Gastroesophageal sphincter (tissue), 4 donors: ENCODE measurements at regions not wholly inside any gene's neighbourhood (a gene's known extent, or its start where the extent isn't known, plus 50 kb on each side); places are given as distances from the start of the nearest gene placed in this dataset.

Experiments
- ATAC-seq: fragments of 150-250 bp; one replicate; pipeline ENCODE4 v1.9.1; 2016; ENCODE audit warnings: mild to moderate bottlenecking, moderate library complexity
- H3K27ac ChIP-seq, 4 donors: fragments of 200-600 bp; sonication (generic) in 3 of 4; 1 replicate in 3 of 4; 2 replicates in 1 of 4; pipeline ENCODE4 v1.5.1; 2016 to 2019
- H3K27me3 ChIP-seq: fragments of 200-600 bp; sonication (generic); one replicate; pipeline ENCODE4 v1.5.1; 2019
- H3K36me3 ChIP-seq, 2 donors: fragments of 200-600 bp; sonication (generic); one replicate each; pipeline ENCODE4 v1.5.1; 2019; ENCODE audit warnings: control low read depth in 1 of 2
- H3K4me1 ChIP-seq, 3 donors: fragments of 200-600 bp; sonication (generic); 1 replicate in 2 of 3; 2 replicates in 1 of 3; pipeline ENCODE4 v1.5.1; 2016 to 2019; ENCODE audit warnings: control low read depth in 2 of 3
- H3K4me3 ChIP-seq, 2 donors: fragments of 200-600 bp; sonication (generic); one replicate each; pipeline ENCODE4 v1.5.1; 2019; ENCODE audit warnings: mild to moderate bottlenecking in 1 of 2, moderate library complexity in 1 of 2
- H3K9me3 ChIP-seq, 3 donors: fragments of 200-600 bp; sonication (generic); one replicate each; pipeline ENCODE4 v1.5.1; 2017 to 2019; ENCODE audit warnings: control low read depth in 2 of 3
- CTCF ChIP-seq, 4 experiments: fragments of 200-600 bp in 2 of 4; fragments of 450-650 bp in 2 of 4; sonication (generic) in 1 of 4; IDR thresholded peaks; one replicate each; pipeline ENCODE4 v1.5.1; 2017 to 2019; ENCODE audit warnings: antibody characterized with exemption in 4 of 4, mild to moderate bottlenecking in 2 of 4, moderate library complexity in 2 of 4
- EP300 ChIP-seq: sonication (generic); formaldehyde crosslinking; IDR thresholded peaks from one replicate; pipeline ENCODE4 v1.6.1; 2017; ENCODE audit warnings: antibody characterized with exemption, mild to moderate bottlenecking
- POLR2A ChIP-seq, 2 donors: fragments of 450-650 bp; IDR thresholded peaks; one replicate each; pipeline ENCODE4 v1.6.1; 2017; ENCODE audit warnings: antibody characterized with exemption in 2 of 2, mild to moderate bottlenecking in 2 of 2, moderate library complexity in 1 of 2
- POLR2AphosphoS5 ChIP-seq: sonication (generic); formaldehyde crosslinking; IDR thresholded peaks from one replicate; pipeline ENCODE4 v1.6.1; 2017; ENCODE audit warnings: antibody characterized with exemption
- WGBS, 2 donors: methylation state at CpG; one replicate each; pipeline ENCODE4 v1.1.5; 2018; ENCODE audit warnings: low coverage in 1 of 2; 5-methylcytosine and 5-hydroxymethylcytosine counted together

GRCh38 chr14:40762685-40763084, 844.0 kb upstream of the LRFN5 start:
- 60 to 70% methylated on average over 1 of the region's 1 CpG for WGBS, 2 donors

GRCh38 chr14:40762177-40762576, 844.5 kb upstream of the LRFN5 start:
- no peaks in the 10 kb centered on the region for H3K27me3 ChIP-seq

More at GRCh38 chr14:40762685-40763084, 844.0 kb upstream of the LRFN5 start:
- no peak for TF ChIP-seq POLR2A (IDR thresholded peaks at IDR 0.05)
- no peak for TF ChIP-seq CTCF (IDR thresholded peaks at IDR 0.05)
- no peak for TF ChIP-seq EP300
- no peak for TF ChIP-seq POLR2AphosphoS5
- H3K27ac ChIP-seq = no peak overlapping the region
- H3K4me1 ChIP-seq = no peaks in the 10 kb centered on the region
- H3K36me3 ChIP-seq = no peaks in the 10 kb centered on the region
- H3K27me3 ChIP-seq = no peaks in the 10 kb centered on the region
- ATAC-seq = no peak
- H3K4me3 ChIP-seq = no peak overlapping the region
- no peaks in the 10 kb centered on the region for H3K9me3 ChIP-seq

DNA sequence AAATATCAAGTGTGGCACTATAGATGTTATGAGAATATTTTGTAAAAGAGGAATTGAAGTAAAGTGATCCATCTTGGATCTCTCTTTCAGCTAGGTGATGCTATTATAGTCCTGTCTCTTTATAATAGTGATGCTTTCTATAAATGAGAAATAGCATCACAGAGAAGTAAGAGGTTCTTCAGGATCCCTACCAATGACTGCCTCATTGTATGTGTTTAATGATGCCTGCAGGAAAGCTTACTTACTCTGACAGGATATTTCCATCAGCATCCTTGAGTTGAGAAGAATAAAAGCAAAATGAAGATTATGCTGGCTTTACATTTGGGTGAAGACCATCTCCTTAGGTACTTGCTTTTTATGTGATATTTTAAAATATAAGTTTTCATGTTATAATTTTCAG, 846.0 kb upstream of the LRFN5 start:
- Histone ChIP-seq H3K9me3 (peaks cover 0 to 6% (median 0%) of the 10 kb centered on the region in 3 donors), H3K4me1 (no peaks in the 10 kb centered on the region), H3K36me3 (no peaks in the 10 kb centered on the region), H3K27me3 (no peaks in the 10 kb centered on the region), H3K27ac (no peak overlapping the region), H3K4me3 (no peak overlapping the region)
- TF ChIP-seq POLR2A (IDR thresholded peaks at IDR 0.05) (no peak), EP300 (no peak), CTCF (IDR thresholded peaks at IDR 0.05) (no peak), POLR2AphosphoS5 (no peak)
- ATAC-seq = no peak

More at GRCh38 chr14:40762177-40762576, 844.5 kb upstream of the LRFN5 start:
- no peak for ATAC-seq
- Histone ChIP-seq H3K36me3 (no peaks in the 10 kb centered on the region), H3K27ac (no peak overlapping the region), H3K4me3 (no peak overlapping the region), H3K9me3 (no peaks in the 10 kb centered on the region), H3K4me1 (no peaks in the 10 kb centered on the region)
- 71 to 80% methylated on average over 1 to 2 of the region's 2 CpGs for WGBS, 2 donors
- TF ChIP-seq POLR2AphosphoS5 (no peak), CTCF (IDR thresholded peaks at IDR 0.05) (no peak), EP300 (no peak), POLR2A (IDR thresholded peaks at IDR 0.05) (no peak)

DNA sequence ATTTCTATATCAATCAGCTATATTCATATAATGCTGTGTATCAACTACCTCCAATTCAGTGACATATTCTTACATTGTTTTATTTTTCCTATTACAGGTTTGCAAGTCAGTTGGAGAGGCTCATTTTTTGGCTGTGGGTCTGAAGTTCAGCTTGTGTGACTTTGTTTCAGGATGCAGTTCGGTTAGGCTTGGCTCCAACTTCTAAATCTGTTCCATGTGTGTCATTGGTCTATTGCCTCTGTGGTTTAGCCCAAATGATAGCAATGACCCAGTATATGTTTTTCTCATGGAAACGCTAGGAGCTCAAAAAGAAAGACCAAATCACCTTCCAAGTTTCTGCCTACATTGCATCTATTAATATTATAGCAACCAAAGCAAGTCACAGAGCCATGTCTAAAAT, 848.6 kb upstream of the LRFN5 start:
- Histone ChIP-seq H3K27ac (no peak overlapping the region), H3K4me3 (no peak overlapping the region), H3K9me3 (peaks cover 0 to 18% (median 0%) of the 10 kb centered on the region in 3 donors), H3K36me3 (no peaks in the 10 kb centered on the region), H3K4me1 (no peaks in the 10 kb centered on the region), H3K27me3 (no peaks in the 10 kb centered on the region)
- ATAC-seq = no peak
- 21 to 60% methylated on average over 2 of the region's 2 CpGs for WGBS, 2 donors
- no peak for TF ChIP-seq CTCF (IDR thresholded peaks at IDR 0.05)
- no peak for TF ChIP-seq POLR2A (IDR thresholded peaks at IDR 0.05)
- no peak for TF ChIP-seq EP300
- no peak for TF ChIP-seq POLR2AphosphoS5

DNA sequence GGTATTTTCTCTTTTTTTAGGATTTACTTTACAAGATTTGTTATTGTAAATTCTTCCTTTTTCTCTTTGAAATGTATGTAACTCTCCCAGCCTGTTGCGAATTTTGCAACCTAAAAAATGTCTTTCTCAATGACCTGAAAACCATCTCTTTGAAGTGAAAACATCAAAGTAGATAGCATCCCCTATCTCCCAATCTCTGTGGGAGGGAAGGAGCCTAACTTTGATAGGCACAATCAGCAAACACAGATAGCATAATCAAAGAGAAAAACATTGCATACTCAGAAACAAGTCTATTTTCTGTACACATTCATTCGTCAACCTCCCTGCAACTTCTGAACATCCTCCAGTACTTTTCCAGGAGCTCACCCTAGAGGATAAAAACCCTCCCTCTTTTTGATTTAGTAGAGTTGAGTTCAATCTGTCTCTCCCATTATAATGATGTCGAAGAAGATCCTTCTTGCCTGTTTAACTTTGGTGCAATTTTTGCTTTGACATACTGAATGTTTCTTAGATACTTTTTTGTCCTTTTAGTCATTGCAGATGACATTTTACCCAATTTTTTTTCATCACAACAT, 849.2 kb upstream of the LRFN5 start:
- Histone ChIP-seq H3K36me3 (no peaks in the 10 kb centered on the region), H3K4me3 (no peak overlapping the region), H3K27me3 (no peaks in the 10 kb centered on the region), H3K4me1 (no peaks in the 10 kb centered on the region), H3K9me3 (peaks cover 0 to 18% (median 0%) of the 10 kb centered on the region in 3 donors), H3K27ac (no peak overlapping the region)
- ATAC-seq = no peak
- TF ChIP-seq POLR2A (IDR thresholded peaks at IDR 0.05) (no peak), POLR2AphosphoS5 (no peak), EP300 (no peak), CTCF (IDR thresholded peaks at IDR 0.05) (no peak)
- 38 to 51% methylated on average over 3 of the region's 3 CpGs for WGBS, 2 donors
